ENCODE measurements at regions not wholly inside any gene's neighbourhood (a gene's known extent, or its start where the extent isn't known, plus 50 kb on each side); places are given as distances from the start of the nearest gene placed in this dataset.
"Not testable (repeated sequence)": the region's sequence is repeated elsewhere in the genome, so short reads cannot be mapped to it uniquely, and the experiment has no call there.

DNA sequence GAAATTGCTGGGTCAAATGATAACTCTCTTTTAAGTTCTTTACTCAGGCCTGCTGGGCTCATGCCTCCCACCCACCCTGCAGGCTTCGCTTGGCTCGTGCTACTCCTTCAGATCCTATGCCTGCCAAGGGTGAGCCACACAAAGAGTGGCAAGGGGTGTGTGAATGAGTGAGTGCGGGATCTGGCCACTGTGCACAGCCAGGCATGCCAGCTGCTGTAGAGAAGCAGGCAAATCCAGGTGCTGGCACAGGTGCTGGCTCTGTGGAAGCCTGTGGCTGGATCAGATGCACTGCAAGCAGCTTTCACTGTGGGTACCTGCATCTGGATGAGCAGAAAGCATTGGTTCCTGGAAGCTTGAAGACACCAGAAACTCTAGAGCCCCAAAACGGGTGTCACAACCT is 1055.7 kb upstream of the EPHA6 start:
- DNase-seq (ENCODE audit: low spot score) = no peak

- DNase-seq (ENCODE audit: low spot score) = no peak
Measured at GRCh38 chr3:95759614-95760301, 1054.6 kb upstream of the EPHA6 start.

GRCh38 chr3:95775486-95776094 is 1038.8 kb upstream of the EPHA6 start:
- DNase-seq (ENCODE audit: low spot score) = no peak

- no peak for DNase-seq (ENCODE audit: low spot score)
Measured at GRCh38 chr3:95781598-95781997, 1032.8 kb upstream of the EPHA6 start.

DNA sequence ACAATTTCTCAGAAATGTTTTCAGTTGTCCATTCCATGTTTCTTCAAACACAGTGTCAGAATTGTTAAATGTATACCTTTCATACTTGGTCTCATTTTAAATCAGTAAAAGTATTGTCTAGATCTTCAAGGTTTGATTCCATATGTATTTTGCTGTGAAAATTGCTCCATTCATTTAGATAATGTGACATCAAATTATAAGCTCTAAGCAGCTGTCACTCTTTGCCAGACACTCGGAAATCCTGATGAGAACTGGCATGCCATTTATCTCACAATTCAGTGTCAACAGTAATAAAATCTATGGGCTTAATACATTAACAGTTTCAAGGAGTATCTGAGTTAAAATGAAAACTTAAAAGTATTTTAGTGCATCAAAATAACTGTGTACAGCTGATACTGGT is 1025.3 kb upstream of the EPHA6 start:
- DNase-seq (ENCODE audit: low spot score) = no peak

- peak; percentile 1 for DNase-seq (ENCODE audit: low spot score)
Measured at GRCh38 chr3:95797081-95797480, 1017.3 kb upstream of the EPHA6 start.

- DNase-seq (ENCODE audit: low spot score) = peak; percentile 2
Measured at GRCh38 chr3:95798628-95799027, 1015.8 kb upstream of the EPHA6 start.

DNA sequence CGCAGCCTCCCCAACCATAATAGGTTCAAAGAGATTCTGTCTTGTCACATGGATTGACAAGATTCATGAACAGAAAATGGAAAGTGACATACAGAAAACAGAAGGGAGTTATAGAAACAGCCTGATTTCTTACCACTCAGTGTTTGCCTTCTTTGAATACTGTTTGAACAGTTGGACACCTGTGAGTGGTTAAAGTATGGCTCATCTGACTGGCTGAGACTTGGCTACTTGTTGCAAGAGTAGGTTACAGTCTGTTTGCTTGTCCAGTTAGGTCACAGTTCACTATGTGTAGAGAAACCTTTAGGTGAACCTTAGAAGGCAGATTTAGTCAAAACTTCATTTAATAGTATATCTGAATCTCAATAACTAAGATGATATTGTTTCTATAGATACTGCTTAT is 1003.9 kb upstream of the EPHA6 start:
- peak; percentile 1 for DNase-seq (ENCODE audit: low spot score)

DNA sequence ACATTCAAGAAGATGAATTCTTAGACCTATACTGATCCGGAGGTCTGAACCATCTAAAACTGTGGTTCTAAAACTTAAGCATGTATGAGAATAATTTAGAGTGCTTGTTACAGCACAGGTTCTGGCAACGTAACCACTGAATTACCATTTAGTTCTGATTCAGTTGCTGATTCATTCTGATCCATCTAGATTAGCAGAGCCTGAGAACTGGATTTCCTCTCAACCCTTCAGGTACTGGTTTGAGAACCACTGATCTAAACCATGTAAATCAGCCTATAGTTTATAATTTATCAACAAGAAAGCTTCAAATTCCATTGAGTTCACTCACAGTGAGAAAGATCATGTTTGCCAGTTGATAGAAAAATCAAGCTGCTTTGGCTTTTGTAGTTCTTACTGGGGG is 1001.1 kb upstream of the EPHA6 start:
- DNase-seq (ENCODE audit: low spot score) = peak; percentile 75

GRCh38 chr3:95815828-95816227 is 998.6 kb upstream of the EPHA6 start:
- peak; percentile 62 for DNase-seq (ENCODE audit: low spot score)

GRCh38 chr3:95826419-95826818 is 988.0 kb upstream of the EPHA6 start:
- DNase-seq (ENCODE audit: low spot score) = no peak

- no peak for DNase-seq (ENCODE audit: low spot score)
Measured at GRCh38 chr3:95832146-95832545, 982.2 kb upstream of the EPHA6 start.

DNA sequence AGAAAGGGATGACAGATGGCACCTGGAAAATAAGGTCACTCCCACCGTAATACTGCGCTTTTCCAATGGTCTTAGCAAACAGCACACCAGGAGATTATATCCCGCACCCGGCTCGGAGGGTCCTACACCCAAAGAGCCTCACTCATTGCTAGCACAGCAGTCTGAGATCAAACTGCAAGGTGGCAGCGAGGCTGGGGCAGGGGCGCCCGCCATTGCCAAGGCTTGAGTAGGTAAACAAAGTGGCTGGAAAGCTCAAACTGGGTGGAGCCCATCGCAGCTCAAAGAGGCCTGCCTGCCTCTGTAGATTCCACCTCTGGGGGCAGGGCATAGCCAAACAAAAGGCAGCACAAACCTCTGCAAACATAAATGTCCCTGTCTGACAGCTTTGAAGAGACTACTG is 953.8 kb upstream of the EPHA6 start:
- not testable (repeated sequence) for DNase-seq (ENCODE audit: low spot score)

DNA sequence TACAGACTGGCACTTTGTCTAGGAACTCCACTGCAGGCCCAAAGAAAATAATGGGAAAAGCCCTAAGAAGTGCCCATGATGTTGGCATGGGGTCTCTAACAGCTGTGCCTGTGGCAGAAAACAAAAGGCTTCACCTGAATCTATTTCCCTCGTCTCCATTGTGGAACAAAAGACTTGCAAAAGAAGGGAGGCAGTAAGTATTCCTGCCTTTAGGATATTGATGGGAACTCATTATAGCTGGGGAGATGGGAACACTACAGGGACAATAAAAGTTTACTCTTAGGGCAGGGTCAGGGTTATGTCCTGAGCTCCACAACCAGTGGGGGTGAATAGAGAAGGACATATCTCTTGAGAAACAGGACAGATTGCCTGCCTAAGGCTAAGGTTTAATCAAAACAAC is 930.6 kb upstream of the EPHA6 start:
- DNase-seq (ENCODE audit: low spot score) = no peak

- DNase-seq (ENCODE audit: low spot score) = no peak
Measured at GRCh38 chr3:95886616-95887015, 927.8 kb upstream of the EPHA6 start.

DNA sequence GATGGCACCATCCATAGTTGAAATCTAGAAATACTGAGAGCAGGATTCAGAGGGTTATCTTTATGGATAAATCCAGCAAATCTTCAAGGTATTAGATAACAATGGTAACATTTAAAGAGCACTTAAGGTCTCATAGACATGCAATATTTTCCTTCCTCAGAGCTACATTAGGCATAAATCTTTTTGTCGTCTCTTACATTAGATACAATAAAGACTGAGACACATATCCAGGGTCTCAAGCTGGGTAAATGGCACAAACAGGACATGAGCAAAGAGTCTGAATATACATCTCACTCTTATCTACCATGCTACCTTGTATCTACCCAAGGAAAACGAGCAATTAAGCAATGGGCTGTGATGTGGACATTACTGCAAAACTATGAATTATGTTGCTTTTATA is 927.3 kb upstream of the EPHA6 start:
- no peak for DNase-seq (ENCODE audit: low spot score)

DNA sequence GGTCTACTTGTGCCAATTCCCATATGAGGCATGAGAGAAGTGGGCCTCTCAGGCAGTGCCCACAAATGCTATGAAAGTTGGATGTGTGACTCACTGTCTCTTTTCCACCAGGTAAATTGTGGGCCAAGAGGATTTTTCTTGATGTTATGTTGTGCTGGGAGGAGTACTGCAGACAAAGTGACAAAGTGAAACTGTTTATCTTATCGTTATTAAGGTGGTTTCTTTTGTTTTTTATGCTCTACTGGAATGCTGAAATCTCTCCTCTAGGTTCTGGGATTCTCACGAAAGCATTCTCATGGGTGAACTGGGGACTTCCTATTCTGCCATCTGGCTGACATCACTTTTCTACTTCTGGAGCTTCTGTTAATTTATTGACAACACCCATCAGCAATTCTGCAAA is 919.6 kb upstream of the EPHA6 start:
- DNase-seq (ENCODE audit: low spot score) = no peak

DNA sequence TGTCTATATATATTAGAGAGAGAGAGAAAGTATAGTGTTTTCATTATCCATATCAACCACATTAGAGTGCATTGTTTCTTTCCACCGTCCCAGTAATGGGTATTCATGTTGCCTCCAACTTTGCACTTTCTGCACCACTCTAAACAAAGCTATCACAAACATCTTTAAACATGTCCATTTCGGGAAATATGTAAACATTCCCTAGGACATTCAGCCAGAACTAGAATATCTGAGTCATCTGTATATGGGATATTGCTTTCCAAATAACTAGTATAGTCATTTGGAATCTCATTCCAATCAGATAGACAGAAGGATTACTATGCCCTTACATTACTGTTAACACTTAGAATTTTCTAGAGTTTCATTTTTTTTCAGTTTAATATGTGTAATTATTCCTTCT is 914.9 kb upstream of the EPHA6 start:
- no peak for DNase-seq (ENCODE audit: low spot score)

DNA sequence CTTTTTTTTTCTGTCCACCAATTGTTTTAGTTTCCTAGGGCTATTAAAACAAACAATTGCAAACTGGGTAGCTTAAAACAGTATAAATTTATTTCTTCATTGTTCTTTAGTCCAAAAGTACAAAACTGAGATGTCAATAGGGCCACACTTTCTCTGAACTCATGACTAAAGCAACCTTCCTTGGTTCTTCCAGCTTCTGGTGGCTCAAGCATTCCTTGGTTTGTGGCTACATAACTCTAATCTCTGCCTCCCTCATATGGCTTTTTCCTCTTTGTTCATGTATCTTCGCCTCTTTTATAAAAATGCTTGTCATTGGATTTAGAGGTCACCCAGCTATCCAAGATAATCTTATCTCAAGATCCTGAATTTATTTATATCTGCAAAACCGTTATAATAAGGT is 914.5 kb upstream of the EPHA6 start:
- DNase-seq (ENCODE audit: low spot score) = no peak

DNA sequence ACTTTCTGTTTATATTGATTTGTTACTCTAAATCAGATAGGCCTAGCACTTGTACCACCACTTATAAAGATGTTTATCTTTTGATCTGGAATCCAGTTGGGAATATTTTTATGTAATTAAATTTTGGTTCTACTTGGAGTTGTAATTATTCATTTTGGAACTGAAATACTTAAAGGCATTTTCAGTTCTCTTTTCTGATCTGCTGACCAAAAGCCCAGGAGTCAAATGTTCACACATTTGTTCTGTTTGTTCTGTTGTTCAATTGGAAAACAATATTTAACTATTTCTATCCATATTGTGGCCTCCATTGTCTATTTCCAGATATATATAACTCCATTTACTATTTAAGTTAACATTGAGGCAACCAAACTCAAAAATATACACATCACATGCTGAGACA is 912.4 kb upstream of the EPHA6 start:
- no peak for DNase-seq (ENCODE audit: low spot score)

DNA sequence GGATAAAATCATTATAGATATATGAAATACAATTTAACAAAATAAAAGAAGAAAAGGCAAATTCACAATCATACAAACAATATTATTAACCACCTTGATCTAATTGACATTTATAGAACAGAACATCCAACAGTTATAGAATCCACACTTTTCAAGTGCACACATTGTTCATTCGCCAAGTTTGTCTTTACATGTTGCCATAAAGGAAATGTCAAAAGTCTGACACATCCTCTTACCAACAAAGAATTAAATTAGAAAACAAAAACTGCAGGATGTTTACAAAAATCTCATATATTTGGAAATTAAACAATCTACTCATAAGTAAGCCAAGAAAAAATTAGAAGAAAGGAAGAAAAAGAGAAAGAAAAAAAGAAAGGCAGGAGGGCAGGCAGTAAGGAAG is 909.2 kb upstream of the EPHA6 start:
- DNase-seq (ENCODE audit: low spot score) = no peak

GRCh38 chr3:95911767-95912166 is 902.6 kb upstream of the EPHA6 start:
- DNase-seq (ENCODE audit: low spot score) = no peak

DNA sequence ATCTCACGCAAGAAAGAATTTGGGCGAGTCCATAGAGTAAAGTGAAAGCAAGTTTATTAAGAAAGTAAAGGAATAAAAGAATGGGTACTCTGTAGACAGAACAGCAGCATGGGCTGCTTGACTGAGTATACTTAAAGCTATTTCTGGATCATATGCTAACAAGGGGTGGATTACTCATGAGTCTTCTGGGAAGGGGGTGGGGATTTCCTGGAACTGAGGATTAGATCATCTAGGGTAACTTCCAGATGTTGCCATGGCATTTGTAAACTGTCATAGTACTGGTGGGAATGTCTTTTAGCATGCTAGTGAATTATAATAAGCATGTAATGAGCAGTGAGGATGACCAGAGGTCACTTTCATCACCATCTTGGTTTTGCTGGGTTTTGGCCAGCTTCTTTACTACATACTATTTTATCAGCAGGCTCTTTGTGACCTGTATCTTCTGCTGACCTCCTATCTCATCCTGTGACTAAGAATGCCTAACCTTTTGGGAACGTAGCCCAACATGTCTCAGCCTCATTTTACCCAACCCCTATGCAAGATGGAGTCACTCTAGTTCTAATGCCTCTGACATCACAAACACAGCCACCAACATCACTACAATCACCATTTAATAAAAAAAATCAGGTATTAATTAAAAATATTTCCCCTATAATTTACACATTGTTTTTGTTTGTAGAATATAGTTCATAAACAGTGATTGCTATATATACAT is 890.7 kb upstream of the EPHA6 start:
- DNase-seq (ENCODE audit: low spot score) = peak; percentile 96
